Stimulated activated CD8-positive, alpha-beta memory T cell treated with anti-CD3 and anti-CD28 coated beads, Interleukin-4, amount 100 ng/mL, for 4 hours (primary cell): ENCODE measurements at regions not wholly inside any gene's neighbourhood (a gene's known extent, or its start where the extent isn't known, plus 50 kb on each side); places are given as distances from the start of the nearest gene placed in this dataset.

Source experiments
- DNase-seq, 2 donors: peaks; one replicate each; pipeline ENCODE4 v3.0.0-alpha.2; 2020; ENCODE audit warnings: low read depth in 2 of 2, low spot score in 1 of 2

DNA sequence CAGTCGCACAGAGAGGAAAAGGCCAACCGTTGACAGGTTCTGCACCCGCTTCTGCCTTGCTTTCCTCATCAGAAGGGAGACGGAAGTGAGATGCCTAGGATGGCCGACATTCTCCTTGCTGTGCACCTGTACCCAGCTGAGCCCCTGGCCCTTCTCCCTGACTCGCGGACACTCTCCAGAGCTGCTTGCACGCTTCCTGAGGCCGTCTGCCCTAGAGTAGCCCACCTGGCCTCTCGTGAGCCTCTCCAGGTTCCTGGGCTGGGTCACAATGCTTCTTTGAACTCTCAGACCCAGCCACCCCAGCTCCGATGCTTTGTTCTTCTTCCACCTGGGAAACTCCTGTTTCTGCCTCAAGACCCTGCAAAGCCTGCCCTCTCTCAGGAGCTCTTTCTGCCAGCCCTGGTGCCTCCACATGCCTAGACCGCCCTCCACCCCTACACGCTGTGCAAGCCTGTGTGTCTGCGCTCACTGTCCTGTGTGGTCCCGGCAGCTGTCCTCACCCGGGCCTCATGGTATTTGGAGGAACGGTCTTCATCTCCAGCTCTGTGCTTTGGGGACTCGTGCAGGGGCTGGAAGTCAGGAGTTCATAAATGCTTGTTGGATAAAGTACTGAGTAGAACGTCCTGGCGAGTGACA, 345.4 kb upstream of the SALL3 start:
- no peak for DNase-seq

DNA sequence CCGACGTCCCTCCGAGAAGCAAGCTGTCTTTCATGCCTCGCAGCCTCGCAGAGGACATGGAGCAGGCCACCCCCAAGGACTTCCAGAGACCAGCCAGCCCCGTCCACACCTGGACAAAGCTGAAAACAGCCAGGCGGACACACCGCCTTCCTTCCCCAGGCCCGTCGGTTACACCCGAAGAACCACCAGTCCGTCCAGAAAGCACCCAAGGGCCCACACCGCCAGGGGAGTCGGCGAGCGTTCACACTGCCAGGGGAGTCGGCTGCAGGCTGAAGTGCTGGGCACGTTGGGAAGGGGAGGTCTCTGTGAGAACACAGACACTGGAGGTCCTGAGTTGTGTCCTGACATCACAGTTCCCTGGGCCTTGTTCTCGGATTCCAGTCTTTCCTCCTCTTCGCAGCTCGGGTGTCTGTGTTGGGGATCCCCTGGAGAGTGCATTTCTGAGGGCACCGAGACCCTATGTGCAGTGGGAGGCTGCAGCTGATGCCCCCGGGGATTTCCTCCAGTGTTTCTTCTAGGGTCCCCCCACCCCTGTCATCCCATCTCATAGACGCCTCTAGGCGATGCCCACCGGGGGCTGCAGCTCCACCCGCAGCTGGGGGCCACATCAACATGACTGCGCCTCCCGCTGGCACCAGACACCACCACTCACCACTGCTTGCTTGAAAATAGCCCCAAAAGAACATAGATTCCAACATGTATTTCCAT, 344.4 kb upstream of the SALL3 start:
- DNase-seq = no peak

DNA sequence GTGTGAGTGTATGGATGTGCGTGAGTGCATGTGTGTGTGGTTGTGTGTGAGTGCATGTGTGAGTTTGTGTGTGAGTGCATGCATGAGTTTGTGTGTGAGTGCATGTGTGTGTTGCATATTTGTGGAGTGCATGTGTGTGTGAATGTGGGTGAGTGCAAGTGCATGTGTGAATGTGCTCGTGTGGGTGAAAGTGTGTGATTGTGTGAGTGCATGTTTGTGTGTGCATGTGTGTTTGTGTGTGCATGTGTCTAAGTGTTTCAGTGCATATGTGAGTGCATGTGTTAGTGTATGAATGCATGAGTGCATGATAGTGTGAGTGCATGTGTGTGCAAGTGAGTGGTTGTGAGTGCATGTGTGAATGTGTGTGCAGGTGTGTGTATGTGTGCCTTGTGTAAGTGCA, 343.4 kb upstream of the SALL3 start:
- DNase-seq = no peak

DNA sequence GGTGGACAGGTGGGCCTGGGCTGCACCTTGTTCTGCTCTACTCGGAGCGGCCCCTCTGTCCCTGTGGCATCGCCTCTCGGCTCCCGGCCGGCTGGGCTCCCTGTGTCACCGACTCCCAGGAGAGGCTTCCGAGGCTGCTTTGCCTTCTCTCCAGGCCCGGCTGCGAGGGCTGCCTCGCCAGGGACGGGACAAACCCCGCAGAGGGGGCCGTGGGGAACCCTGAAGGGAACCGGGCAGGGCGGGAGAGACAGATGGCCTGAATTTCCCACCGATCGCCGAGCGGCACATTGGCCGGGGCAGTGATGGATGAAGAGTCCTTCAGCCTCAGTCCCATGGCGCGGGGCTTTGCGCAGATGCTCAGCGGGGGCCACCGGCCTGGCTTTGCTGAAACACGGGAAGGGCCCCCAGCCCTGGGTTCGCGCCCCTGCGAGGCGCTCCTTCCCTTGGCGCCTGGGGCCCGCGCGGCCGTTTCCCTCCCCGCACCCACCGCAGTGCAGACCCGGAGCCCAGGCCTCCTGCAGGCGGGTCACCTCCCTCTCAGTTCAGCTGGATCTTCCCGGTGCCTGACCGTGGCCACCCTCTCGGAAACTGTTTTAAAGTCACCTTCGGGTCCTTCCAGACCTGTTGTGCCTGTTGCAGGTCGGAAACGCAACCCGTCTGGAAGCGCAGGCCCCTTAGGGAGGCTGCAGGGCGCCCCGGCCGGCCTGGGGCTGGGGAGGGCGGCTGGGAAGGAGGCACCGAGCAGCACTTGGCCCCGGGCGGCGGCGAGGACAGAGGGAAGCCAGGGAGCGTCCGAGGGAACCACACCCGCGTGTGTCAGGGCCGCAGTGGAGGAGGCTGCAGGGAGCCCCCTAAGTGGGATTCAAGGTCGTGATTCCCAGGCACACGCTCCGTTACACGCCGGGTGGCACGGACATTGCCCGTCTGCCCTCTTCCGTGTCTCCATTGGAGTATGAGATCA, 341.9 kb upstream of the SALL3 start:
- no peak for DNase-seq

DNA sequence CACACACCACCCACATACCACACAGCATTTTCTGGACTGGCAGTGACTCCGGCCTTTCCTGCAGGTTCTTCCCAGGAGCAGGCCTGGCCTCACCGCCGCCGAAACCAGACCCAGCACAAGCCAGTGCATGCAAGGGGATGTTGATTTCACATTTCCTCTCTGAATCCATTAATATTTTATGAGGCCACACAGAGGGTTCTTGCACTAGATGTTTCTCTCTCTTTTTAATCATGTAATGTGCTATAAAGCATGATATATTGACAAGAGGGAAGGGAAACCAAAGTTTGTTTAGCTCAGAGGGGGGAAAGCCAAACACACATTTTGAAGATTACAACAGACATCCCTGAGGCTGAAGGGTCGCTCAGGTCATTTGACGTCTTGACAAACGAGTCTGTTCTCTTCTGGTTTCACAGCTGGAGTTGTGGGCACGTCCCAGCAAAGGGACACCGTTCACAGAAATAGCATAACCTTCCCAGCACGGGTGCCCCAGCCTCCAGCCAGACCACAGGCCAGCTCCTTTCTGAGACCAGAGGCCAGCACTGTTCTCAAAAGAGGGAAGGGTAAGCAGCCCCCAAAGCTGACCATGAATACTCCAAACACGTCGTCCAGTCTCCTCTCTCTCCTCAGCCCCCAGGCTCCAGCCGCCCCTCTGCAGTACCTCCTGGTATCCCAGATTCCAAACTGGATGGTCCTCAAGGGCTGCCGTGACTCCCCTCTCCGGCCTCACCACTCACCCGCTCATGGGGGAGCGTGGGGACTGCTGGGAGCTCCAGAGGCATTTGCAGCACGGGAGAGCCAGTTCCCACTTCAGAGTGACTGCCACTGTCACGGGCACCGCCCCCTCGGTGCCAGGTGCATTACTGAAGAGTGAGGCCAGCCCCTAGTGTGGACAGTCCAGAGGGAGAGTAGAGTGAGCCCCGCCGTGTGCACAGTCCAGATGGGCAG, 340.3 kb upstream of the SALL3 start:
- DNase-seq = no peak

GRCh38 chr18:78640246-78640995, 339.2 kb upstream of the SALL3 start:
- DNase-seq = no peak

DNA sequence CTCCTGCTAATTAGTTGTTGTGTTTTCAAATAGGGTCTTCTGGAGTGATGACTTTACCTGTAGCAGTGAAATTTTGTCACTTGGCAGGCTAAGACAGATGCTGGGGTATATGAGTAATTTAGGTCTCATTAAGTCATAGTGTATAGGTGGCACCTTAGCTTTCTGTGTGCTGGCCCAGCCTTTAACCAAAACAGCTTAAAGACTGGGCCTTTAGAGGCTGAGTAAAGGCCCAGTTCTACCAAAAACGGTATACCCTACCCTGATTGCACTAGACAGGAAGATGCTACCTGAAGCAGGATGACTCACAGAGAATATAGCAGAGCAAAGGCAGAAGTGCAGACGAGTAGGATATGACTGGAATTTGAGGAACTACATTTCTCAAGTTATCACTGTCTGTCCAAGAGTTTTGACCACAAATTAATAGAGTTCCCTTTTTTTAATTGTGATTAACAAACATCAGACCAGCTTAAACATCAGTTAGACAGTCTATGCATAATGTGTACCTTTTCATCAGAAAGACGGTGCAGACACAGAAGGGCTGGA, 337.9 kb upstream of the SALL3 start:
- no peak for DNase-seq

- no peak for DNase-seq
Measured at GRCh38 chr18:78642296-78642951, 337.2 kb upstream of the SALL3 start.

GRCh38 chr18:78643004-78643403, 336.6 kb upstream of the SALL3 start:
- no peak for DNase-seq

GRCh38 chr18:78643981-78644380, 335.6 kb upstream of the SALL3 start:
- no peak for DNase-seq

DNA sequence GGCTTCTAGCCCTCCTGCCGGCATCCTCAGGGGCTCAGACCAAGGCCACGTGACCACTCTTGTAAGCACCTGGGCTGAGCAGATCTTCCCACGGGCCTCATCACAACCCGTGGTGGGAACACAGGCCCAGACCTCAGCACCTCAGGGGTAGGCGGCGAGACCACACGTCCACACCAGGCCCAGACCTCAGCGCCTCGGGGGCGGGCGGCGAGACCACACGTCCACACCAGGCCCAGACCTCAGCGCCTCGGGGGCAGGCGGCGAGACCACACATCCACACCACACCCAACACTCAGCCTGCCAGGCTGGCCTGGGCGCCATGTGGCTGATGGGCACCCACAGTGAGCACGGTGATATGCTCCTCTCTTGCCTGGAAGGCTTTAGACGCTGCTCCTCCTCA, 334.4 kb upstream of the SALL3 start:
- DNase-seq = no peak

- no peak for DNase-seq
Measured at GRCh38 chr18:78647018-78647417, 332.6 kb upstream of the SALL3 start.

GRCh38 chr18:78649421-78649820, 330.2 kb upstream of the SALL3 start:
- no peak for DNase-seq

DNA sequence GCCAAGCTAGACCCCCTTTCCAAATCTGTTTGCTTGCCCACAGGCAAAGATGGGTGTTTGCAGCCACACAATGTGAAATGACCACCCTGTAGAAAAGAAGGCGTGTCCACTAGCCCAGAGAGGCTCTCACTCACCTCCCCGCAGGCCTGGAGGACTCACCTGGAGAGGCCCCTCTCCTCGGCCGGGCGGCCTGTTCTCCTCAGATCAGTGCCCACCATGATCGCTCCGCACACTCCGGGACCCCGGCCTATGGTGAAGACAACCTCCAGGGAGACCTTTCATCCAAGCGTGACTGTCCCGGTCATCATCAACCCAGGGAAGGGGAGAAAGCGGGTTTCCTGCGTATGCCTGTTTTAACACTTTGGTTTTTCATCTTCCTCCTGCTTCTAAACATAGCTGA, 328.7 kb upstream of the SALL3 start:
- DNase-seq = no peak

- no peak for DNase-seq
Measured at GRCh38 chr18:78652001-78652545, 327.5 kb upstream of the SALL3 start.

DNA sequence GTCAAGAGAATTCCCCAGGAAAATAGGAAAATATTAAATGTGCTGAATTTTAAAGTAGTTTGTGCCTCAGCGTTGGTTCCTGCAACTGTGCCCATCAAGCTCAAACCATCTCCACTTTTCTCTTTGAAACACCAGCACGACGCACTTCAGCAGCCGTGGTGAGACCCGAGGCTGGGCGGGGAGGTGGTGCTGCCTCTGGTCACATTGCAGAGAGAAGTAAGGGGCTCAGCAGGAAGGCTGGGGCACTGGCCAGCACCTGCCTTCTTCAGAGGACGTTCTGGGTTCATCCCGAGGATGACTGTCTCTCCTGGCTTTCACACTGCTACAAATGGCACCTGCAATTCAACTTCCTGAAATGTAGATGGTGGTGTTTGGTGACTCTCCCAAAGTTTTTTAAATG, 323.7 kb upstream of the SALL3 start:
- no peak for DNase-seq

- no peak for DNase-seq
Measured at GRCh38 chr18:78656346-78656925, 323.2 kb upstream of the SALL3 start.

DNA sequence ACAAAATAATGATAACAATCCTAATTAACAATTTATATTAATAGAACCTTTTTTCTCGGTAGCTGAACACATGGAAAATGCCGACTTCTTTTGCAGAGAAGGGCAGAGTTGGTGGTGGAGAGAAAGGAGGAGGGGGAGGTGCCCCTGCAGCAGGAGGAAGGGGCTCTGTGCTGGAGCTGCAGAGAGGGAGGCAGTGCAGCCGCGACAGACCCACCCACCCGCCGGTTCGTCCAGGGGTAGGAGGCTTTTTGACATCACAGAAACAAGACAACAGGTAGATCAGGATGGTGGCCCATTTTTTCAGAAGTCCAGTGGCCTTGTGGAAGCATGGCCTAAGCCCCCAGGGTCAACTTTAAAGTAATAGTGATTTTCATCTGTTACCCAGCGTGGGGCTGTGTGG, 321.1 kb upstream of the SALL3 start:
- no peak for DNase-seq

DNA sequence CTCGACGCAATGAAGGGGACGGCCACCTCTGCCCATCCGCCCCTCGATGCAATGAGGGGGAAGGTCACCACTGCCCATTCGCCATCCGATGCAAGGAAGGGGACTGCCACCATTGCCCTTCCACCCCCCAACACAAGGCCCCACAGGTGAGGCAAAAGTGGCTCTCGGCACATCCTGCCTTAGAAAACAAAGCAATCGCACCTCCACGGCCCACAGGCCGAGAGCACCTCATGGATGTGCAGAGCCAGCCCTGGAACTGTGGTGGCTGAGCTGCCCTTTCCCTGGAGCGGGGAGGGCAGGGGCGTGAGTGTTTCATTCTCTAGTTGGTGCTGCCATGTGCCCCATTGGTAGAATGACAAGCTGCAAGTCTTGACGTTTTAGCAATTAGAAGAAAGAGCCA, 320.6 kb upstream of the SALL3 start:
- no peak for DNase-seq
